Suppressor macrophage (primary cell): ENCODE measurements at regions not wholly inside any gene's neighbourhood (a gene's known extent, or its start where the extent isn't known, plus 50 kb on each side); places are given as distances from the start of the nearest gene placed in this dataset.
A peak's percentile ranks its signal among the peaks of the same experiment; 100 is the strongest.

Source experiments
- DNase-seq, 4 experiments: peaks; one replicate each; pipeline ENCODE4 v3.0.0-alpha.2; 2020 to 2022

DNA sequence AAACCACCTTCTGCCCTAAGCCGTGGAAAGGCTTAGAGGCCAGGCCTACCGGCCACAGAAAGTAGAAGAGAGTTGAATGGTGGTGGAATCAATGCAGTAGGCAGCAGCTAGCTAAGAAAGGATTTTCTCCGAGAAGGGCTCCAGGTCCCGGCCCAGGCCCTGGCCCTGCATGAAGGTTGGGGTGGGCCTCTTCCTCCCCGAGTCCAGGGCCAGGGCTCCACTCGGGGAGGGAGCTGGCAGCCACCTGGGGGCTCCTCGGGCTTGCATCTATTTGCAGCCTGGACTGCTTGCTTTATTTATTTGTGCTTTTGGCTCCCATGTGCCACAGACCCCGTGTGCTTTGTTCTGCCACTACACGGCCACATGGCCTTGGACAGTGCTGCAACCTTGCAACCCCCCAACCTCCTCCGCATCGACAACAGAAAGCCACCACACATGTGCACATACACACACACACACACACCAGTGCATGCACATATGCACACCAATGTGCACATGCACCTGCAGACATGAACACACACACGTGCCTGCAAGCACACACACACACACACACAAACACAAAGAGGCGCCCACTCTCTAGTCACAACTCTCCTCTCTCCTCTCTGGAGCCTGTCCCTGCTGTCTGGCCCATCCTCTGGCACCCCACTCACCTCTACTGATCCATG, 96.4 kb upstream of the TNRC6C start:
- no peak for DNase-seq

DNA sequence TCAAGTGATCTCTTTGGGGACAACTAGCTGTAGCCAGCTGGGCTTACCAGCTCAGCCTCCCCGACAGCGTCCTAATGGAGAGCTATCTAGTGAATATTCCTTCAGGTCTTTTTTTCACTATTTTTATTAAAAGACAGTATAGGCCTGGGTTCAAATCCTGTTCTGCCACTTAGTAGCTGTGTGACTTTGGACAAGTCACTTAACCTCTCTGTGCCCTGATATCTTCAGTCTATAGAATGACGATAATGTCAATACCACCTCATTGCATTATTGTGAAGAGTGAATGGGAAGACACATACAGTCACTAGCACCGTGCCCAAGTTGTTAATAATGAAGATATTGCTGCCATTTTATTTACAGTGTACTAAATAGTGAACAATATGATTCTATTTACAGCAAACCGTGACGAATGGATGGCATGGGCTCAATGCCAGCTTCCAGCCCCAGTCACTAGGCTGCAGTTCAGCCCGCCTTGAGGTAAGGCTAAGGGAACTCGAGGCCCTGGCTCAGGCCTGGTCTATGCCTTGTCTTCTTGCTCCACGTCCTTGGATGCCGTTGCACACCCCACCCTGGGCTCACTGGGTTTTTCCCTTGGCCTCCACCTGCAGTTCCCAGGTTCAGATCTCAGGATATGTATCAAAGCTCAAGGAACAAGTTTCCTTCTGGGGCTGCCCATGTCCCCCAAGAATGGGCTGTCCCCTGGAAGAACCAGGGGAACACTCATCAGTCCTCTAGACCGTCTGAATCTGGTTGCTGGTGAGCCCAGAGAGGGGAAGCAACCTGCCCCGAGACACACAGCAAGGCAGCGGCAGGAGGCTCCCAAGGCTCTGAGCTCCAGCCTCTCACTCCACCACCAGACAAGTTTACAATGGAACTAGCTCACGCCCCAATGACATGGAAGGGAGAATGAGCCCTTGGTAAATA, 95.4 kb upstream of the TNRC6C start:
- DNase-seq: no peak

DNA sequence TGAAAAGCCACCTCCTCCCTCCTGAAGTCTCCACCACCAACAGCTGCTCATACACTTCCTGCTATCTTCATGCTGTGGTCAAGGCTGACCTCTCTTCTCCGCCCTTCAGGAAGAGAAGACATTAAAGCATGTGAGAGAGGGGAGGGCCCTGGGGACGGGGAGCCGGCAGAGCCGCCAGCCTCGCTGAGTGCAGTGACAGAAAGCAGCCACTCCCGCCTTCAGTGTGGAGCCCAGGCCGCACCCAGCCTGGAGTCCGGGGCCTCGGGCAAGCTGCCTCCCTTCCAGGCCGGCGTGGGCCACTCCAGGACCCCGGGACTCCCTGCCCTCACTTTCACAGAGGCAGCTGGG, 94.7 kb upstream of the TNRC6C start:
- DNase-seq: peak; percentile 65 to 77 (median 76)

DNA sequence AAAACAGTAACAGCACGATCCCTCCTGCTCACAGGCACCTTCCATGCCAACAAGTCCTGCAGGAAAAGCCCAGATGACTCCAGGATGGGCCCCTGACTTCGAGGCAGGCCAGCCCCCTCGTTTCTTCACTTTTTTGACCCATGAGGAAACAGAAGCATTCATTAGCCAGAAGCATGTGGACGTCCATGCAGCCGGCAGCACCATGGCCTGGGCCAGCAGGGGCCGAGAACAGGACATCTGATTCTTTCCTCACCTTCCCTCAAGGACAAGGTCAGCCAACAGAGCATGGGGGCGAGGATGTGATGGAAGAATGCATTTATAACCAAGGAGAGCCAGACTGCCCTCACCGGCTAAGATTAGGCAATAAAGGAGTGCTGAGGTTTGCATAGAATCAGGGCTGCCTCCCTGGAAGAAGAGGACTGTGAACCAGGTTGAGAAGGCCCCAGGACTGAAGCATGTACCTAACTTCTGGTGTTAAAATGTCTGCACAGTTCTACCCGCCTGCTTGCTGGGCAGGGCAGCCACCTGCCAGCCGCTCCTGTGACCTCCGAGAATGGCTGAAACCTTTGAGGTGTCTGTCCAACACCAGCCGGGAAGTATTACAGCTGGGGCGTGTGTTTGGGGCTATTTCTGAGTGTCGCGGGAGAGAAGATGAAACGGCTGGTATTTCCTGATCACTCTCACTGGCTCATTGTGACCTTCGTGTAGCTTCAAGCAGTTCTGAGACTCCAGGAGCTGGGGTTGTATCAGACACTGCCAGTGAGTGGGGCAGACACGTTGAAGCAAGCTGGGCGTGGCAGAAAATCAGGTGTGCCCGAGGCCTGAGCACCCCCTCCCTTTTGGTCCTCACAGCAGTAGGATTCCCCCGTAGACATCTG, 94.0 kb upstream of the TNRC6C start:
- DNase-seq: no peak

DNA sequence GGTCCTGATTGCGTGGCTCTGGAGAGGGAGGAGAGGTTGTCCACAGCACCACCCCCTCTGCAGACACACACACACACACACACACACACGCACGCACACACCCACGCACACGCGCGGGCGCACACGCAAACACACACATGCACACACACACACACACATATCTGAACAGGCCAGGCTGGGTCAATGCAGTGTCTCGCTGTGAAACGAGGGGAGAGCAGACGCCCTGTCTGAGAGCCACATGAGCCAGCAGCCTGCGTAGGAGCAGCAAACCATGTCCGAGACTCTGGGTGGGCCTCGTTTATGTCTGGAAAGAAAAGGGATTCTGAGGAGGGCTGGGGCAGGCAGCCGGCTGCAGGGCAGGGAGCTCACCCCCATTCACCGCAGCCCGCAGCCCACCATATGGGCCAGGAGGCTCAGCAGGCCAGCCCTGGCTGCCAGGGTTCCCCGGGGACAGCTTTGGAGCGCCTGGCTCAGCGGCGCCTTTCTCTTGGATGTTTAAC, 93.3 kb upstream of the TNRC6C start:
- no peak for DNase-seq

DNA sequence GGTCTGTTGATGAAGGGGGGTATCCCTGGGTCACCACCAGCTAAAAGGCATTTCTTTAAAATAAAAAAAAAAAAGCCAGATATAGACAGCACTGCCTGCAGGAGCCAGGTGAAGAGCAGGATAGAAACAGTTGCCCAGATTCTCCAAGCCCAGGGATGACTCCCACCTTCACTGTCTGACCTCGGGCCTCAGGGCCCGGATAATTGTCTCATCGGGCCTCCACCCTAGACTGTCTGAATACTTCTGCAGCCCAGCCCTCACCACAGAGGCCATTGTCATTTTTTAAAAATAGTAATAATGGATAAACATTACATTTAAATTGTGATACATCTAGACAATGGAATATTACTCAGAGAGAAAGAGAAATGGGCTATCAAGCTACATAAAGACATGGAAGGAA, 92.8 kb upstream of the TNRC6C start:
- no peak for DNase-seq

DNA sequence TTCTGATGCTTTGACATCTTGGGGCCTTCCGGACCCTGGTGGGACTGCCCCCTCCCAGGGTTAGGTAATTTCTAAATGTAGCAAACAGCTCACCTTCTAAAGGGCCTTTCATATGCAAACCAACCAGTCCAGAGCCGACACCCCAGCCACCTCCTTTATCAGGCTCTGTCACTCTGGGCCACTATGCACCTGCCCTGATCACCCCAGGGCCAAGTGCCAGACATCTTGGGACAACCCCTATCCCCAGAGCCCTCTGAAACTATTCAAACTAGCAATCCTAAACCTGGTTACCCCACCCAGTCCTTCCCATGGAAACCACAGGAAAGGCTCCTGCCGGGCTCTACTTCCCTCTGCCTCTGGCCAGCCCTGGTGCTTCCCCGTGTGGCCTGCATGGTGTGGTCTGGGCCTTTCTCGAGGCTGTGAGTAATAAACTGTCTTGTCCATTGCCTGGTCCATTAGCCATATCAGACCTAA, 91.2 kb upstream of the TNRC6C start:
- peak; percentile 56 to 80 (median 69) for DNase-seq

DNA sequence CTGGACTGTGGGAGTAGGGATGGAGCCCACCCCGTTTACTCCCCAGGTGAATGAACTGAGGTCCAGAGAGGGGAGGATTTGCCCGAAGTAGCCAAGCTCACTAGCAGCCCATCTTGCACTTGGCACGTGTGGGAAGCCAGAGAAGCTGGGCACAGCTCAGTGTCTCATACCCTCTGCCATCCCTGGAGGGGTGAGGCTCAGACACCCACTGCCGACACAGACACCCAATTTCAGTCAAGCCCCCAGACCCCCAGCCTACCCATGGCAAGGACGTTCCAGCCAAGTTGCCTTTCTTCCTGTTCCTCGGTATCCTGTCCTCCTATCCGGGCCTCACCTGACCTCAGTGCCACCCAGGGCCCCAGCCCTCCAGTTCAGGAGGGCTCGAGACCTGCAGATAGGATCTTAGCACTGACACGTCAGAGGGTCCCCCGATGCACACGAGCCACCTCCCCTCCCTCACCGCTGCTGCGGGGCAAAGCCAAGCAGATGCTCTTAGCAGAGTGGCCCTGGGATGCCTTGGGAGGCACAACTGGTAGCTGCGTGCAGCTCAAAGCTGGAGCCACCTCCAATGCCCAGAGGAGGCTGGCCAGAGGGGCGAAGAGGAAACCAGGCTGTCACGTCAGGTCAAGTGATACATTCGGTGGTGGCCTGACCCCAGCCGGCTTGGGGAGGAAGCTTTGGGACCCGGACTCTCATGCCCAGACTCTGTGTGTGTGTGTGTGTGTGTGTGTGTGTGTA, 90.4 kb upstream of the TNRC6C start:
- DNase-seq: no peak

DNA sequence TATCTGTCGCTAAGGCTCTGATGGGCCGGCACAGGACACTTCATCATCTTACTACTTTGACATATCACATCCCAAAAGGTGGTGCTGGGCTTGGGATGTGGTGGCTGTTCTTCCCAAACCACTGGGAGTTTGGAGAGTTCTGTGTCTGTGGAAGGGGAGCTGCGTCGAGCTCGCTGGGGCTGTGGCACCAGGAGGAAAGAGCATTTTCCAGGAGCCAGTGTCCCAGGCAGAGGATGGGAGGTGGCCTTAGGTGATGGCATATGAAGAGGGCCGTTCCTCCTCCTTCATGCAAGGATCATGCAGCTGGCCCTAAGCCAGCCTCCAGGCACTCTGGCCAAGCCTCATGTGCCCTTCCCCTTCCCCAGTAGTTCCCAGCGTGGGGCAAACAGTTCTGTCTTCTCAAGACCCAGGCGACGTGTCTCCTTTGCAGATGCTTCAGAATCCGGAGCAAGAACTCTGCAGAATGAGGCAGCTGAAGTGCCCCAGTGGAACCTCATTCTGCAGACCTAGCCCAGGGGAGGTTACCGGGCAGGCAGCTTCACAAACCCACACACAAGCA, 89.4 kb upstream of the TNRC6C start:
- peak in 3 of 4 experiments; percentile 25 to 59 (median 47) for DNase-seq

DNA sequence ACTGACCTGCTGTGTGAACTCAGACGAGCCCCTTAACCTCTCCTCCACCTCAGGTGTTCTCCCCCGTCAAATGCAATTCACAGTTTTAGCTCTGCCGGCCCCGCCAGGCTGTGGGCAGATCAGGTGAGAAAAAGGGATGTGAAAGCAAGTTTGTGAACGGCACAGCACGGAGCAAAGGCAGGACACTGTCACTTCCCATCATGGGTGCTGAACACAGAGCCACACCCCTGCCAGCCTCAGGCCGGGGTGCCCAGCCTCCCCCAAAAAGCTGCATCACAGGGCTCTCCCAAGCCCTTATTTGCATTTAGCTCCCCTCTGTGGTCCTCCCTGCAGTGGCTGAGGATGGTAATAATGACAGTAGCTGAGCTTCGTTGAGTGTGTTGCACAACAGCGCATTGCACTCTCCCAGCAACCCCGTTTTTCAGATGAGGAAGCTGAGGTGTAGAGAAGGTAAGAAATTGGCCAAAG, 88.8 kb upstream of the TNRC6C start:
- peak; percentile 66 to 81 (median 77) for DNase-seq

DNA sequence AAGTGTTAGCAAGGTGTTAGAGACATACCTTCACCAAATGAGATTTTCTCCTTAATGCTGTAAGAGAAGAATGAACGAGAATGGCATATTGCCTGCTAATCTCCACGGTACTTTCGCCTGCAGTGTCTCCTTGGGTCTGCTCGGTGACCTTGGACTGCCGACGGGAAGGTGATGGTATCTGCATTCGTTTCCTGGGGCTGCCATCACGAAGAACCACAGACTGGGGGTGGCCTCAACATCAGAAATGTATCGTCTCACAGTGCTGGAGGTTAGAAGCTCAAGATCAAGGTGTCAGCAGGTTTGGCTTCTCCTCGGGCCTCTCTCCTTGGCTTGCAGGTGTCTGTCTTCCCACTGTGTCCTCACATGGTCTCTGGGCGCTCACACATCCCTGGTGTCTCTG, 86.3 kb upstream of the TNRC6C start:
- no peak for DNase-seq

DNA sequence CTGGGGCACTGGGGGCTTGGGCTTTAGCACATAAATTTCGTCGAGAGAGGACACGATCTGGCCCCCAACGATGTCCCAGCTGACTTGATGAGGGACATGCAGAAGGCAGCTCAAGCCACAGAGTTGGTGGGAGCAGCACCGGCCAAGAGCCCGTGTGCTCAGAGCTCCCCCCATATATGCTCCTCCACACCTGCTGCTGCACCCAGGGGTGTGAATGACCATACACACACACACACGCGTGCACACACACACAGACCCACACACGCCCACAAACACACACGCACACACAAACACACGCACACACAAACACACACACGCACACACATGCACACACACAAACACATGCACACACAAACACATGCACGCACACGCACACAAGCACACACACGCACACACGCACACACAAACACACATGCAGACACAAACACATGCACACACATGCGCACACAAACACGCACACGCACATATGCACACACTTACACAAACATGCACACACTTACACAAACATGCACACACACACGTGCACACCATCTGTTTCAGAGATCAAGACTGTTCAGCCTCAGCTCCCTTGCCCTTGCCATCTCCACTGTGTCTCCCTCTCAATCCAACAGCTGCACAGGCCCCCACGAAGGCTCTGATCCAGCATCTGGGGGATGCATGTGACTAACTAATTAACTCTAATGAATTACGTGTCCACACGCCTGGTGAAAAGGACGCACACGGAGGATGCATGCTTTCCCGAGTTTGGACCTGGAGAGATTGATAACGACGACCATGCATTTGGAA, 85.6 kb upstream of the TNRC6C start:
- no peak for DNase-seq

DNA sequence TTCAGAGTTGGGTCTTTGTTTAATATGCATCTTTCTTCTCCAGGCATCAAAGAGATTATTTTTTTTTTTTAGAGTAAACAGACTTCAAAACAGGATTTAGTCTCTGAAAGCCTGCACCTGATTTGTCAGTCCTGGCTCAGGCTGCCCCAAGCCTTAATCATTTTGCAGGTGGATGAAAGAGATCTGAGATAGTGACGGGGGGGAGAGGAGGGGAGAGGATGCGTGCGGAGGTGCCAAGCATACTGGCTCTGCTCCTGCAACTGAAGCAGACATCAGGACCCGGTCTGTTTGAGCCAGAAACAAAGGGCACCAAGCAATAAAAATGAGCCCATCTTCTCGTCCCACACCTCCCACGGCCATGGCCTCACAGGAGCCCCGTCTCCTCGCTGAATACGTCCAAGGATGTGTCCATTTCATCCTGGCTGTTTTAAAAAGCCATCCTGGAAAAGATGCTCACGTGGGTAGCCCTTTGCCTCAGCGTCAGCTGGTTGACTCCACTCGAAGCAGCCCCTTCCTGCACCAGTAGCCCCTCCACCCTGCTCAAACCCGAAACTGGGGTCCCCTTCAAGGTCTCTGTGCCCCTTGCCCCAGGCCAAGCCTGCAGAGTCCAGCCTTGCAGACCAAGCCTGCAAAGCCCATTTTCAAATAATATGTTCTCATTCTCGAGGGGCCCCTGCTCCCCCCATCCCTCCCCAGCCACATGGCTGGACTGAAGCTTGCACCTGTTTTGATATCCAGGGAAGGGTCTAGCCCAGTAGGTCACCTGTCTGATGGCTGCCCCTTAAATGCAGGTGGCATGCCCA, 84.8 kb upstream of the TNRC6C start:
- DNase-seq: no peak

DNA sequence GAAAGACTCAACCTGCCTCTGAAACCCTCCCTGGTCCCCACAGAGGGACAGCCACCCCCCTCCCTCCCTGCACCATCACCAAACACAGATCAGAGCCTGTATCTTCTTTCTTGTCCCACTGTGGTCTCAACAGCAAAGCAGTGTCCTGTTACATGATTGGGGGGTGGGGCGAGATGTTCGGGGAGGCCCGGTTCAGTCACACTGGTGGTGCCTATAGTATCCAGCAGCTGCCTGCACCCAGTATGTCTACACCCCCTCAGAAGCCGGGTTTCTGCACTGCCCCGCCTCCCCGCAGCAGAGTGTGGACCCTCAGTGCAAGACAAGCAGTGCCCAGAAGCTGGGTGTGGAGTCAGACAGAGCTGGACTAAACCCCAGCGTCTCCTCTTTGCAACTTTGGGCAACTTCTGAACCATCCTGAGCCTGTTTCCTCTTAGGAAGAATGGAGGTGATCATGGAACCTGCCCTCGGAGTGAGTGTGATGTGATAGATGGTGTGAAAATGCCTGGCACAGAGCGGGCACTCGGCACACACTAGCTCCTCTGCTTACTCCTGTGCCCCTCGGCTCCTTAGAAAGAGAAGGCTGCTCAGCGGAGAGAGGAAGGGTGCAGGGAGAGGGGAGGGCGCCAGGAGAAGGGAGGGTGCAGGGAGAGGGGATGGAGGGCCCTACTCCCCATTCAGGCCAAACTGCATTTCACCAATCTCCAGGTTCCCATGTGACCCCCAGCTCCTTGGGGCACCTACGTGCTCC, 84.0 kb upstream of the TNRC6C start:
- DNase-seq: no peak

DNA sequence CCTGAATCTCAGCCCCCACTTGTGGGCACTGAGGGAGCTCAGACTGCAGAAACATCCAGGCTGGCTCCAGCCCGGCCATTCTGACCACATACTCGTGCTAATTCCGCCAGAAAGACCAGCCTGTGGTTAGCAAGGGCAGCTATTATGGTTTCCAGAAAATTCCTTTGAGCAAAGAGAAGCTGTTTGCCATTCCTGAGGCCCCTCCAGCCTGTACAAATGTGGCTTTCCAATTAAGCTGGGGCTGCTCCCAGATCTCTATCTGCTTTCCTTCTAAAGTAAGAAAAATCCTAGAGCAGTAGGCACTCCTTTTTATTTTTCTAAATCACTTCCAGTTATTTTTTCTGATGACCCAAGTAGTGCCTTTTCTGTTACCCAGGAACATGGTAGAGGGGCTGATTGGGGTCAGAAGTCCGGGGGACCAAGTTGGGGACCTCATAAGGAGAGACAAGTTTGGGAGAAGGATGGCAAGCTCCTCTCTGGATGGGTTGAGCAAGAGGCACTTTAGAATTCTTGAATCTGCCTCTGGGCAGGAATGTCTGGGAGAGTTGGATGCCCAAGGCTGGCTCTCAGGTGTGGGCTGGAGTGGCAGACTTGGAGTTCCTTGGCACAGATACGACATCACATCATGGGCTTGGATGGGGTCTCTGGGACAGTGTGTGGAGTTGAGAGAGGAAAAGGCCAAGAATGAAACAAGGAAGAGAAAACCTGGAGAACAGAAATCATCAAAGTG, 83.3 kb upstream of the TNRC6C start:
- DNase-seq: no peak

DNA sequence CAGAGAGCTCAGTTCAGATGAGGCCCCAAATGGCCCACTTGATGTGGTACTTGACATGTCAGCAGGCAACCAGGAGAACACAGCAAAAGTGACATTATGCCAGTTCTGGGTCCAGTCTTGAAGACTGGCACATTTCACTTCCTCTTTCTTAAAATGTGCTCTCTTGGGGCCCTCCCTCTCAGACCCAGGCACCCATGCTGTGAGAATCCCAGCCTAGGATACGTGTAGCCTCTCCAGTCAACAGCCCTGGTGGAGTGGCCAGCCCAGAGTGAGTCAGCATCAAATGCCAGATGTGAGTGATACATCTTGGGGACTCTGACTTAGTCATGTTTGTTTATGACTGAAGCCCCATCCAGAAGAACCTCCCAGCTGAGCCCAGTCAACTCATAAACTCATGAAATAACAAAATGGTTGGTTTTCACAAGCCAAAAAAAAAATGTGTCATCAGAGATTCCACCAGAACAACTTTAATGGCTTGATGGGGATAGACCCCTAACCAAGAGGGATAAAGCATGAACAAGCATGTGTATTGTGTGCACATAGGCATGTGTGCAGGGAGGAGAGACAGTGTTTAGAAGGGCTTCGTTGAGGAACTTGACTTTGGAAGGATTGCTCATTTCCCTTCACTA, 82.5 kb upstream of the TNRC6C start:
- peak in 2 of 4 experiments; percentile 36 to 42 for DNase-seq

DNA sequence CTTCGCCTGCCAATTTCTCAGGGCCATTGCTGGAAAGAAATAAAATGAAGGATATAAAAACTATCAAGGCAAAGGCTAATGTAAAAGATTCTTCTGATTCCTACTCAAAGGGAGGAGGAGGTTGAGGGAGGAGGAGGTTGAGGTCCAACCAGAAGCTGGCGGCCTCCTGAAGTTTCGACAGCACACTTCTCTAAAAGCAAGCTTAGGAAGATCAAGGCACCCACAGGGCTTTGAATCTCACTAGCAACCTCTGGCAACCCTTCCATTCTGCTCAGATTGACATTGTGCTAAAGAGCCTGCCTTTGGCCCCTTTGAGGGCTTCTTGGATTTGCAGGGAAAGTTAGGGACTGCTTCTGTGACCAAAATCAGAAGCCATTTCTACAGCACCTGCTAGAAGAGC, 81.5 kb upstream of the TNRC6C start:
- peak in 3 of 4 experiments; percentile 56 to 67 (median 63) for DNase-seq
